Colonic mucosa (tissue), 4 donors: ENCODE measurements at regions not wholly inside any gene's neighbourhood (a gene's known extent, or its start where the extent isn't known, plus 50 kb on each side); places are given as distances from the start of the nearest gene placed in this dataset.
"Not testable (repeated sequence)": the region's sequence is repeated elsewhere in the genome, so short reads cannot be mapped to it uniquely, and the experiment has no call there.

Experiments used
- DNase-seq: peaks from one replicate; pipeline ENCODE4 v3.0.0-alpha.2; 2020
- H3K27ac ChIP-seq: fragments of 200-600 bp; one replicate; pipeline ENCODE4 v1.8.0; 2021
- H3K27me3 ChIP-seq: fragments of 200-600 bp; one replicate; pipeline ENCODE4 v1.8.0; 2021
- H3K36me3 ChIP-seq: fragments of 200-600 bp; one replicate; pipeline ENCODE4 v1.8.0; 2021
- H3K4me1 ChIP-seq: fragments of 200-600 bp; one replicate; pipeline ENCODE4 v1.8.0; 2021; ENCODE audit warnings: mild to moderate bottlenecking
- H3K4me3 ChIP-seq: fragments of 200-600 bp; one replicate; pipeline ENCODE4 v1.8.0; 2021
- H3K9ac ChIP-seq, 2 donors: one replicate each; pipeline ENCODE4 v1.7.0; 2013; ENCODE audit warnings: control low read depth in 2 of 2, low read depth in 2 of 2, low read length in 2 of 2
- H3K9me3 ChIP-seq: fragments of 200-600 bp; one replicate; pipeline ENCODE4 v1.8.0; 2021
- intact Hi-C: fragments of 100-400 bp; cut with DNase I; formaldehyde crosslinking; loops from one replicate; pipeline ENCODE4 v1.14.1; 2022
- donor health status: healthy.
- donor health status: DM: no; HTN: no; CAD: no.
- donor health status: DM: no; HTN: no; CAD: no.

DNA sequence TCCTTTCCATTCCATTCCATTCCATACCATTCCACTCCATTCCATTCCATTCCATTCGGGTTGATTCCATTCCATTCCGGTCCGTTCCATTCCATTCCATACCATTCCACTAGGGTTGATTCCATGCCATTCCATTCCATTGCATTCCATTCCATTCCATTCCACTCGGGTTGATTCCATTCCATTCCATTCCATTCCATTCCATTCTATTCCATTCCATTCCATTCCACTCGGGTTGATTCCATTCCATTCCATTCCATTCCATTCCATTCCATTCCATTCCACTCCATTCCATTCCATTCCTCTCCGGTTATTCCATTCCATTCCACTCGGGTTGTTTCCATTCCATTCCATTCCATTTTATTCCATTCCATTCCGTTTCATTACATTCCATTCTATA is 153.4 kb downstream of the CWH43 start:
- H3K36me3 ChIP-seq, H3K27me3 ChIP-seq, DNase-seq, H3K4me1 ChIP-seq, intact Hi-C loops, H3K27ac ChIP-seq, H3K9ac ChIP-seq, H3K4me3 ChIP-seq, H3K9me3 ChIP-seq: not testable (repeated sequence)

- H3K36me3 ChIP-seq, intact Hi-C loops, H3K9ac ChIP-seq, H3K4me1 ChIP-seq, H3K4me3 ChIP-seq, H3K27me3 ChIP-seq, H3K9me3 ChIP-seq, H3K27ac ChIP-seq: not testable (repeated sequence)
- peak; percentile 60 for DNase-seq
Measured at GRCh38 chr4:49140351-49140750, 154.3 kb downstream of the CWH43 start.

DNA sequence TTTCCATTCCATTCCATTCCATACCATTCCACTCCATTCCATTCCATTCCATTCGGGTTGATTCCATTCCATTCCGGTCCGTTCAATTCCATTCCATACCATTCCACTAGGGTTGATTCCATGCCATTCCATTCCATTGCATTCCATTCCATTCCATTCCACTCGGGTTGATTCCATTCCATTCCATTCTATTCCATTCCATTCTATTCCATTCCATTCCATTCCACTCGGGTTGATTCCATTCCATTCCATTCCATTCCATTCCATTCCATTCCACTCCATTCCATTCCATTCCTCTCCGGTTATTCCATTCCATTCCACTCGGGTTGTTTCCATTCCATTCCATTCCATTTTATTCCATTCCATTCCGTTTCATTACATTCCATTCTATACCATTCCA is 155.9 kb downstream of the CWH43 start:
- H3K9me3 ChIP-seq, H3K4me1 ChIP-seq, intact Hi-C loops, H3K27ac ChIP-seq, H3K36me3 ChIP-seq, H3K27me3 ChIP-seq, H3K4me3 ChIP-seq, H3K9ac ChIP-seq, DNase-seq: not testable (repeated sequence)

- H3K36me3 ChIP-seq, H3K27me3 ChIP-seq, H3K4me1 ChIP-seq, intact Hi-C loops, H3K4me3 ChIP-seq, H3K9me3 ChIP-seq, H3K27ac ChIP-seq, H3K9ac ChIP-seq, DNase-seq: not testable (repeated sequence)
Measured at GRCh38 chr4:49147143-49147542, 161.1 kb downstream of the CWH43 start.

DNA sequence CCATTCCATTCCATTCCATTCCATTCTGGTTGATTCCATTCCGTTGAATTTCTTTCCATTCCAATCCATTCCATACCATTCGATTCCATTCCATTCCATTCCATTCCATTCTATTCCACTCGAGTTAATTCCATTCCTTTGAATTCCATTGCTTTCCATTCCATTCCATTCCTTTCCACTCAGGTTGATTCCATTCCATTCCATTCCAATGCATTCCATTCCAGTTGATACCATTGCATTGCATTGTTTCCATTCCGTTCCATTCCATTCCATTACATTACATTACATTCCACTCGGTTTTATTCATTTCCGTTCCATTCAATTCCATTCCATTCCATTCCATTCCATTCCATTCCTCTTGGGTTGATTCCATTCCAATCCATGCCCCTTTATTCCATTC is 161.5 kb downstream of the CWH43 start:
- intact Hi-C loops, H3K27me3 ChIP-seq, H3K9ac ChIP-seq, H3K4me1 ChIP-seq, H3K9me3 ChIP-seq, H3K4me3 ChIP-seq, H3K36me3 ChIP-seq, DNase-seq, H3K27ac ChIP-seq: not testable (repeated sequence)

GRCh38 chr4:49149006-49149975 is 163.2 kb downstream of the CWH43 start:
- H3K4me3 ChIP-seq, H3K9me3 ChIP-seq, H3K9ac ChIP-seq, H3K27me3 ChIP-seq, H3K36me3 ChIP-seq, intact Hi-C loops, H3K4me1 ChIP-seq, H3K27ac ChIP-seq: not testable (repeated sequence)
- DNase-seq: peak; percentile 27

- H3K9ac ChIP-seq, intact Hi-C loops, H3K4me1 ChIP-seq, H3K4me3 ChIP-seq, H3K27me3 ChIP-seq, DNase-seq, H3K36me3 ChIP-seq, H3K27ac ChIP-seq, H3K9me3 ChIP-seq: not testable (repeated sequence)
Measured at GRCh38 chr4:49150351-49151083, 164.4 kb downstream of the CWH43 start.

DNA sequence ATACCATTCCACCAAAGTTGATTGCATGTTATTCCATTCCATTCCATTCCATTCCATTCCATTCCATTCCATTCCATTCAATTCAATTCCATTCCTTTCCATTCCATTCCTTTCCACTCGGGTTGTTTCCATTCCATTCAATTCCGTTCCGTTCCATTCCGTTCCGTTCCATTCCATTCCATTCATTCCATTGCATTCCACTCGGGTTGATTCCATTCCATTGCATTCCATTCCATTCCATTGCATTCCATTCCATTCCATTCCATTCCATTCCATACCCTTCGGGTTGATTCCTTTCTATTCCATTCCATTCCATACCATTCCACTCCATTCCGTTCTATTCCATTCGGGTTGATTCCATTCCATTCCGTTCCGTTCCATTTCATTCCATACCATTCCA is 166.9 kb downstream of the CWH43 start:
- intact Hi-C loops, H3K9me3 ChIP-seq, H3K4me1 ChIP-seq, H3K27ac ChIP-seq, H3K36me3 ChIP-seq, H3K4me3 ChIP-seq, DNase-seq, H3K9ac ChIP-seq, H3K27me3 ChIP-seq: not testable (repeated sequence)

DNA sequence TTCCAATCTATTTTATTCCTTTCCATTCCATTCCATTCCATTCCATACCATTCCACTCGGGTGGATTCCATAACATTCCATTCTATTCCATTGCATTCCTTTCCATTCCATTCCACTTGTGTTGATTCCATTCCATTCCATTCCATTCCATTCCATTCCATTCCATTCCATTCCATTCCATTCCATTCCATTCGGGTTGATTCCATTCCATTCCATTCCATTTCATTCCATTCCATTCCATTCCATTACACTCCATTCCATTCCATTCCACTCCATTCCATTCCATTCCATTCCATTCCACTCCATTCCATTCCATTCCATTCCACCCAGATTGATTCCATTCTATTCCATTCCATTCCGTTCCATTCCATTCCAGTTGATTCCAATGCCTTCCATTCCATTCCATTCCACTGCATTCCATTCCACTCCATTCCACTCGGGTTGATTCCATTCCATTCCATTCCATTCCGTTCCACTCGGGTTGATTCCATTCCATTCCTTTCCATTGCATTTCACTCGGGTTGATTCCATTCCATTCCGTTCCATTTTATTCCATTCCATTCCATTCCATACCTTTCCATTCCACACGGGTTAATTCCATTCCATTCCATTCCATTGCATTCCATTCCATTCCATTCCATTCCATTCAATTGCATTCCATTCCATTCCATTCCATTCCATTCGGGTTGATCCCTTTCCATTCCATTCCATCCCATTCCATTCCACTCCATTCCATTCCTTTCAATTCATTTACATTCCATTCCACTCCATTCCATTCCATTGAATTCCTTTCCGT is 168.4 kb downstream of the CWH43 start:
- H3K9me3 ChIP-seq, H3K4me1 ChIP-seq, H3K36me3 ChIP-seq, H3K9ac ChIP-seq, intact Hi-C loops, DNase-seq, H3K4me3 ChIP-seq, H3K27ac ChIP-seq, H3K27me3 ChIP-seq: not testable (repeated sequence)

- H3K4me1 ChIP-seq, DNase-seq, H3K36me3 ChIP-seq, H3K9ac ChIP-seq, H3K4me3 ChIP-seq, H3K27me3 ChIP-seq, H3K27ac ChIP-seq, intact Hi-C loops, H3K9me3 ChIP-seq: not testable (repeated sequence)
Measured at GRCh38 chr4:49155270-49155669, 169.2 kb downstream of the CWH43 start.

- DNase-seq, H3K9ac ChIP-seq, H3K27ac ChIP-seq, intact Hi-C loops, H3K27me3 ChIP-seq, H3K4me3 ChIP-seq, H3K36me3 ChIP-seq, H3K4me1 ChIP-seq, H3K9me3 ChIP-seq: not testable (repeated sequence)
Measured at GRCh38 chr4:49156309-49156708, 170.2 kb downstream of the CWH43 start.

- H3K4me3 ChIP-seq, intact Hi-C loops, H3K9ac ChIP-seq, H3K9me3 ChIP-seq, DNase-seq, H3K27me3 ChIP-seq, H3K4me1 ChIP-seq, H3K27ac ChIP-seq, H3K36me3 ChIP-seq: not testable (repeated sequence)
Measured at GRCh38 chr4:49157630-49158029, 171.6 kb downstream of the CWH43 start.

GRCh38 chr4:49161111-49161541 is 175.1 kb downstream of the CWH43 start:
- H3K27me3 ChIP-seq, H3K27ac ChIP-seq, H3K36me3 ChIP-seq, H3K9me3 ChIP-seq, H3K4me1 ChIP-seq, H3K4me3 ChIP-seq, H3K9ac ChIP-seq, intact Hi-C loops, DNase-seq: not testable (repeated sequence)
